Daoy (cell line): ENCODE measurements at regions not wholly inside any gene's neighbourhood (a gene's known extent, or its start where the extent isn't known, plus 50 kb on each side); places are given as distances from the start of the nearest gene placed in this dataset.
A peak's percentile ranks its signal among the peaks of the same experiment; 100 is the strongest.
"Not testable (repeated sequence)": the region's sequence is repeated elsewhere in the genome, so short reads cannot be mapped to it uniquely, and the experiment has no call there.

ENCODE experiments used
- DNase-seq: peaks from one replicate; pipeline ENCODE4 v3.0.0-alpha.2; 2015; ENCODE audit warnings: low read depth

DNA sequence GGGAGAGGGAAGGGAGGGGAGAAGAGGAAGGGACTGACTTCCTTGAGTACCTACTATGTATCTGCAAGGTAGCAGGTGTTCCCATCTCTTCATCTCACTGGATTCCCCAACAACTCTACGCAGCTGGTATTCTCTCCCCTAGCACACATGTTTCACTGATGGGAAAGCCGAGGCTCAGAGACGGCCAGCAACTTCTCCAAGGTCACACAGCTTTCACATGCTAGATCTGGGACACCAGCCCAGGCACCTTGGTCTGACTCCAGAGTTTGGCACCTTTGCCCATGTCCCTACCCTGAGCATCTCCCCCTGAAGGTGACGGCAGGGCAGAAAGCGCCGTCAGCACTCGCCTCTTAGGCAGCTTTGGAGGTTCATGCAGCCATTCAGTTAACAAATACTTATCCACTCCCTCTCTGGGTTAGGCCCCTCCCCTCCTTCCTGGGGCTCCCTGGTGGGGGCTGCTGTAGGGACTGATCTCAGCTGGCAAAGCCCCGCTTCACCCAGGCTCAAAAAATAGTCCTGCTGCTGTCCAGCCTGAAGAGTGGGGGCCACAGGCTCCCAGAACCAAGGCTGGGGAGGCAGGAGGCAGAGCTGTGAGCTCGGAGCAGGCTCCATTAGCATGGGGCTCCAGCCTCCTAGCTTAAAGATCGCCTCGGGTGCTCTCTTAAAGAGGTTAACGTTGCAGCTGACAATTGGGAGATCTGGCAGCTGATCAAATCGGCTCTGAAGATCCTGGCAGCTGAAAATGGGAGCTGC is 79.4 kb downstream of the IGLL1 start:
- no peak for DNase-seq

DNA sequence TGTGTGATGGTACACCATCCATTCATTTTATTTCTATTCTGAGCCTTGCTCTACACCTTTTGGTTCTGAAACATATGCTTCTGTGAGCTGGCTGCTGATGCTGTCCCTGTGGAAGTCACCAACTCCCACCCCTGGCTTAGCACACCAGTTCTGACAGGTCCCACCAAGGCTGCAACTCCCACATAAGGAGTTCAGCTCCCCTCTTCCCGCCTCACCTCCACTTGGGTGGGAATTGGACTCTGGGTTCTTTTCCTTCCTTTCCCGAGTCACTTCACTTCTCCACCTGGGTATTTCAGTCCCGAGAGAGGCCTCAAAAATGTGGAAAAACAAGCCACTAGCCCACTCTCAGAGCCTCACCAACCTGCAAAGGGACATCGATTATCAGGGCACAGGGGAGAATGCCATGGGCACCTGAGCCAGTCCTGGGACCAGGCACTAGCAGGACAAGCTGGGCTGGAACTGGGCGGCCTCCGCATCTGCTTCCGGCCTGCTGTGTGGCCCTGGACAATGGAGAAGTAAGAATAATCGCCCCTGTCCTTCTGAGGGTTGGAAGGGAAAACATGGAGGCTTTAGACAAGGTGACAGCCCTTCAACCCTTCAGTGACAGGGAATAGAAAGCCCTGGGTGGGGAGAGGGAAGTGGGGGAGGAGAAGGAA is 80.1 kb downstream of the IGLL1 start:
- no peak for DNase-seq

- DNase-seq, result no peak
These were observed 81.0 kb downstream of the IGLL1 start for GRCh38 chr22:23498811-23499798.

DNA sequence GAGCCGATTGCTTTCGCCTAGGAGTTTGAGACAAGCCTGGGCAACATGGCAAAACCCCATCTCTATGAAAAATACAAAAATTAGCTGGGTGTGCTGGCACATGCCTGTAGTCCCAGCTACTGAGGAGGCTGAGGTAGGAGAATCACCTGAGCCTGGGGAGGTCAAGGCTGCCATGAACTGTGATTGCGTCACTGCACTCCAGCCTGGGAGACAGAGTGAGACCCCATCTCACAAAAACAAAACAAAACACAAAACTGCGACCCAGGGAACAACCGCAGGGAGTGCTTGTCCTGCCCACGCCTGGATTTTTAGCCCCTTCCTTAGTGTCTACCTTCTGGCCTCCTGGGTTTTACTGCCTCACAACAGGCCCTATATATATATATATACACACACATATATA is 82.2 kb downstream of the IGLL1 start:
- DNase-seq, result not testable (repeated sequence)

- DNase-seq, result no peak
These were observed 82.8 kb downstream of the IGLL1 start for GRCh38 chr22:23497016-23497885.

DNA sequence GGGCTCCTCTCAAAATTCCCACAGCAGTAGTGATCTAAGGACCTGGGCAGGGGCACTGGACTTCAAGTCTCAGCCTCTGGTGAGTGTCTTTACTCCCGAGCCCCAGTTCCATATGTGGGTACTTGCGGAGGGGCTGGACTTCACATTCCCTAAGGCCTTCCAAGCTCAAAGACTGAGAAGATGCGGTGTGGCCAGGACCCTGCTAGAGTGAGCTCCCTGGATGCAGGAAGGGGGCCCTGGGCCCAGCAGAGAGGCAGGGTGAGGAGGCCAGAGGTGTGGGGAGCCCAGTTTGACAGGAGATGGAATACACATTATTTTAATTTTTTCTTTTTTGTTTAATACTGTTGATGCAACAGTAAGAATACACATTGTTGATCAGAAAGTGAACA is 83.7 kb downstream of the IGLL1 start:
- DNase-seq, result no peak

DNA sequence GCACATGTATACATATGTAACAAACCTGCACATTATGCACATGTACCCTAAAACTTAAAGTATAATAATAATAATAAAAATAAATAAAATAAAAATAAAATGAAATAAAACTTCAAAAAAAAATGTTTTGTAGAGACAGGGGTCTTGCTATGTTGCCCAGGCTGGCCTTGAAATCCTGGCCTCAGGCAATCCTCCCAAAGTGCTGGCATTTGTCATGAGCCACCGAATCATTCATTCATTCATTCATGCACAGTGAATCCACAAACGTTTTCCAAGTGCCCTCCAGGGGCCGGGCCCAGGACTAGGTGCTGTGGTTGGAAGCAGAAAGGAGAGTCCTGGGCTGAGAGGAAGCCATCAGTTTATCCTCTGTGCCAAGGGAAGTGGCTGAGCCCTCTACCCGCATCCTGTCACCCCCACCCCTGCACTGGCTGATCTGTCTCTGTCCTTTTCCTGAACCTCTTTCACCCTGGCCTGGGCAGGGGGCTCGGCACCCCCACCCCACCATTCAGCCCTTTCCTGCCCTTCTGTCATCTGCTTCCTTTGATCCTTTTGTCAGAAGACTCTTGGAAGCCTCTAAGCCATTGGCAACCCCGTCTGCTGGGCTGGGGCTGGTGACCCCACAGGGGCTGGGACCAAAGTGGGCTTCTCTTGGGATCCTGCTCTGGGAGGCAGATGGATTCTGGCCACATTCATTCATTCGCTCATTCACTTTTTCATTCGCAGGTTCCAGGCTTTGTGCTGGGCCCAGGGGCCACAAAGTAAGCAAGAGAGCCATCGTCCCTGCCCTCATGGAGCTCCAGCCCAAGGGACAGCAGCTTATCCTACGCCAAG is 84.3 kb downstream of the IGLL1 start:
- DNase-seq, result no peak

DNA sequence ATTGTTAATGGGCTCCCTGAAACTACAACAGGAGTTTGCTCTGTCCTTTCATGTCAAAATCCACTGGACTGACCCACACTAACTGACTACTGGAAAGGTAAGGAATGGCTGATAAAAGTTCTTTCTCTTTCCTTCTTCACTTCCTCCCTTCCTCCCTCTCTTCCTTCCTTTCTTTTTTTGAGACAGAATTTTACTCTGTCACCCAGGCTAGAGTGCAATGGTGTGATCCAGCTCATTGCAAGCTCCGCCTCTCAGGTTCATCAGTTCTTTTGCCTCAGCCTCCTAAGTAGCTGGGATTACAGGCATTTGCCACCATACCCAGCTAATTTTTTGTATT is 85.2 kb downstream of the IGLL1 start:
- DNase-seq, result no peak

DNA sequence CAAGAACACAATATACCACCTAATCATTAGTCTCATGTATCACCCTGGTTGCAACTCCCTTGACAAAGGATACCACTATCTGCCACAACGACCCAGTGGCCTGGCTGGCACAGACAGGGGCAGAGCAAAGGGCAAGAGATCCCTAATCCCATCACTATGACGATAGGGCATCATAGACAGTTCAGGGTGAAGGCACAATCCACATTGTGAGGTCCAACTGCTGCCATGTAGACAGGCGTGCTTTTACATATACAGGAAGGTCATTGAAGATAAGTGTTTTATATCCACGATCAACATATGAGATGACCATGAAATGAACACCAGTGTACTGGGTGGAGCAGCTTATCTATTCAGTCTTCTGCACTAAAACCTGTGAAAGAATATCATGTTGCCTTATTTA is 94.6 kb downstream of the IGLL1 start:
- DNase-seq, result no peak

DNA sequence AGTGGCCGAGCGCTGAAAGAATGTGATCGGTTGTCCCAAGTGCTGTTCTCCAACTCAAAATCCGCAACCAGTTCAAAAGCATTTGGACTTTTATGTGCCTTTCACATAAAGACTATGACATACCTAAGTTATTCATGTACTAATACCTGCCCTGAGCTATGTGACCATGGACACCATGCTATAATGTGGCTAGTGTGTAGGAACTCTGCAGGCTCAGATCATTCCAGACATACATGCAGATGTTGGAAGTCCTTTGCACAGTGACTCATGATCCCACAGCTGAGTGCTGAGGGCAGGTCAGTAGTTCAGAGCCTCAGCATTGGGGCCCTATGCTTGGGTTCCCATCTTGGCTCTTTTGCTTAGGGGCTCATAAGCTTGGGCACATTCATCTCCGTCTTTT is 95.4 kb downstream of the IGLL1 start:
- no peak for DNase-seq

DNA sequence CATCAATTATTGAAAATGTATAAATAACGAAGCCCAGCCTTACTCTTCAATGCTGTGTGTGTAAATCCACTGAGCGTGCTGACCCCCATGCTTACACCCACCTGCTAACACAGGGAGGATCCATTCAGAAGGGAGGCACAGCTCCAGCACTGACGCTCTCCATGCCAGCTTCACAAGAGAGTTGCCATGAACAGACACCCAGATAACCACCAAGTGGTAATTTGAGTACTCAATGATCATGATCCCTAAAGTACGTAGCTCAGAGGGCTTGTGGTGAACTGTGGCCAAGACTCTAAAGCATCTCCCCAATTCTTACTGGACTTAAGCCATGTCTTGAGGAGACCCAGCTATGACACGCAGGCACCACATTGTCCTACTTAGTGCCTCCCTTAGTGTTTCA is 98.7 kb downstream of the IGLL1 start:
- no peak for DNase-seq

- DNase-seq, result peak; percentile 61
These were observed 101.9 kb downstream of the IGLL1 start for GRCh38 chr22:23478175-23478574.

- not testable (repeated sequence) for DNase-seq
These were observed 105.6 kb downstream of the IGLL1 start for GRCh38 chr22:23474531-23474930.

- DNase-seq, result no peak
These were observed 106.2 kb downstream of the IGLL1 start for GRCh38 chr22:23473901-23474300.

DNA sequence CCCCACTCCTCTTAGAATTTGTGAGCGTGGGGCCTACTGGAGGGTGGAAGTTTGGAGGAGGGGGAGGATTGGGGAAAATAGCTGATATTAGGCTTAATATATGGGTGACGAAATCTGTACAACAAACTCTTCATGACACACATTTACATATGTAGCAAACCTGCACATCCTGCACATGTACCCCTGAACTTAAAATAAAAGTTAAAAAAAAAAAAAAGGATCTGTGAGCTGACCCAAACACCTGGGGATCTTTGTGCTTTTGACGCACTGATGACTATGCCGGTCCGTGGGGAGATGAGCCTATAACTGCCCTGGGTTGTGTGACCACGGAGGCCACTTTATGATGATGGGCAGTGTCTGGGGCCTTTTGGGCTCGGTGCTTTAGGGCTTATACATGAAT is 107.7 kb downstream of the IGLL1 start:
- DNase-seq, result not testable (repeated sequence)

DNA sequence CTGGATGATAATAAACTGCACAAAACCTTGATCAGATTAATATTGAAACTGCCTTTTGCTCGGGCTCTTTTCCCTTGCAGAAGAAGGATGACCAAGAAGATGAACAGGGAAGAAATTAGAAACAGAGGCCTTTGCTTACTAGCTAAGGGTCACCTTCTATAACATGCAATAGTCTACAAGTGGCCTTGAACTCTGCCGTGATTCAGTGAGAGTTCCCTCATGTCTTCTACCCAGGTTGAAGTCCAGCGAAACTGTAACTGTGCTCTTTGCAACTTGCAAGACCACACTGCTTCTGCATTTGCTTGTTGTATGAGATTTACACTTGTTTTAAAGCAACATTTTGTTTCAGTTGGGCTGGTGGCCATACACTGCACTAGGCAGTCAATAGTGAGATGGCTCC is 108.4 kb downstream of the IGLL1 start:
- DNase-seq, result no peak

DNA sequence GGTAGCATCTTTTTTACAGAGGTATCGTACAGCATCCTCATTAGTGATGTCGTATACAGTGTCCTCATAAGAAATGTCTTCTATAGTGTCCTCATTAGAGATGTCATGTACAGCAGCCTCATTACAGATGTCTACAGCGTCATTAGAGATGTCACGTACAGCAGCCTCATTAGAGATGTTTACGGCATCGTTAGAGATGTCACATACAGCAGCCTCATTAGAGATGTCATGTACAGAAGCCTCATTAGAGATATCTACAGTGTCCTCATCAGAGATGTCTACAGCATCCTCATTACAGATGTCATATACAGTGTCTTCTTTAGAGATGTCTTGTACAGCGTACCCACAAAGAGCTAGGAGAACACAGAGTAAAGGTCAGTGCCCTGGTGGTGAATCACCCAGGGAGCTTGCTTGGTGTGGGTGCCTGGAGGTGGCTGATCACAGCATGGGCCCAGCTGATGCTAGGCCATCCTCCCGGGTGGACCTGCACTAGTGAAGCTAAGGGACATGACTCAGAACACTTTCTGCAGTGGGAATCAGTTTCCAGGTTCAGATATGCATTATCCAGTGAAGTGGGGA is 109.2 kb downstream of the IGLL1 start:
- no peak for DNase-seq

DNA sequence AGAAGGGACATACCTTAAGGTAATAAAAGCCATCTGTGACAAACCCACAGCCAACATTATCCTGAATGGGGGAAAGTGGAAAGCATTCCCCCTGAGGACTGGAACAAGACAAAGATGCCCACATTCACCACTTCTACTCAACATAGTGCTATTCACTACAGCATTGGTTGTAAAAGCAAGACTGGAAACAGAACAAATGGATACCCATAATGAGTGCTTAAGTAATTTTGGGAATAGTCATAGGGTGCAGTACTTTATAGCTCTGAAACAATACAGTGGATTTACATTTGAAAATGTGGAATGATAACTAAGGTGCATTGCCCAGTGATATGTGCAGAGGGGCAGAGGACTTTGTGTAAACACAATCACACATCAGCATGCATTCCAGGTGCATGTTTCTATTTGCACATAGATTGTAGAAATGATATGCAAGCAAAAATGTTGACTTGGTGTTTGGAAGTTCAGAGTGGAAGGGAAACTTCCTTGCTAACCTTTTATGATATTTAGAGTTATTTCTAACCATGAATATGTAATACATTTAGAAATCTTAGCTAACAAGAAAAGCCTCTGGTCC is 112.3 kb downstream of the IGLL1 start:
- DNase-seq, result no peak

DNA sequence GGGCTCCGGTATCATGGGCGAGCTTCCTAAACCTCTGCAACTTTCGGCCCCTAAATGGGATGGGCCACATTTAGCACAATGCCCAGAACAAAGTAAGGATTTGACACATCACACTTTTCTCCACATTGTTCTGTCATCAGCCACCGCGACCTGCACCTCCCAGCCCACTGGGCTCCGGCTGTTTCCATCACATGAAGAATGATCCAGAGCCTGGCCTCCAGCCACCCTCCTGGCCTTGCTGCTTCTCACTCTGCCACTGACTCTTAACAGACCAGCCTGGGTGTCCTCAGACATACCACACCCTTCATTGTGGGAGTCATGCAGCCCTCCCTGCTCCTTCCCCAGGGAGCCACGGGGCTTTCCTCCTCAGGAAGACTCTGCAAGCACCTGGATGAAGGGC is 113.7 kb downstream of the IGLL1 start:
- no peak for DNase-seq

- not testable (repeated sequence) for DNase-seq
These were observed 115.3 kb downstream of the IGLL1 start for GRCh38 chr22:23464796-23465195.
